ENCODE measurements at regions not wholly inside any gene's neighbourhood (a gene's known extent, or its start where the extent isn't known, plus 50 kb on each side); places are given as distances from the start of the nearest gene placed in this dataset.

DNA sequence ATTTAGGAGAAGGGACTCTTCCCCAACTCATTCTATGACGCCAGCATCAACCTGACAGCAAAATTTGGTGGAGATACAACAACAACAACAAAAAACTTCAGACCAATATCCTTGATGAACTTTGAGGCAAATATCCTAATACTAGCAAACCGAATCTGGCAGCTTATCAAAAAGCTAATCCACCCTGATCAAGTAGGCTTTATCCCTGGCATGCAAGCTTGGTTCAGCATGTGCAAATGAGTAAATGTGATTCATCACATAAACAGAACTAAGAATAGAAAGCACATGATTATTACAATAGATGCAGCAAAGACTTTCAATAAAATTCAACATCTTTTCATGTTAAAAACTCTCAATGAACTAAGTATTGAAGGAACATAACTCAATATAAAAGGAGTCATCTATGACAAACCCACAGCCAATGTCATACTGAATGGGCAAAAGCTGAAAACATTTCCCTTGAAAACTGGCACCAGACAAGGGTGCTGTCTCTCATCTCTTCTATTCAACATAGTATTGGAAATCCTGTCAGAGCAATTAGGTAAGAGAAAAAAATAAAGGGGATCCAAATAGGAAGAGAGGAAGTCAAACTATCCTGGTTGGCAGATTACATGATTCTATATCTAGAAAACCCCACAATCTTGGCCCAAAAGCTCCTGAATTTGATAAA is 233.3 kb downstream of the CCDC59 start:
- TF ChIP-seq ZFX (IDR thresholded peaks at IDR 0.05; ENCODE audit: borderline replicate concordance): no peak
- TF ChIP-seq, protein P1, sequence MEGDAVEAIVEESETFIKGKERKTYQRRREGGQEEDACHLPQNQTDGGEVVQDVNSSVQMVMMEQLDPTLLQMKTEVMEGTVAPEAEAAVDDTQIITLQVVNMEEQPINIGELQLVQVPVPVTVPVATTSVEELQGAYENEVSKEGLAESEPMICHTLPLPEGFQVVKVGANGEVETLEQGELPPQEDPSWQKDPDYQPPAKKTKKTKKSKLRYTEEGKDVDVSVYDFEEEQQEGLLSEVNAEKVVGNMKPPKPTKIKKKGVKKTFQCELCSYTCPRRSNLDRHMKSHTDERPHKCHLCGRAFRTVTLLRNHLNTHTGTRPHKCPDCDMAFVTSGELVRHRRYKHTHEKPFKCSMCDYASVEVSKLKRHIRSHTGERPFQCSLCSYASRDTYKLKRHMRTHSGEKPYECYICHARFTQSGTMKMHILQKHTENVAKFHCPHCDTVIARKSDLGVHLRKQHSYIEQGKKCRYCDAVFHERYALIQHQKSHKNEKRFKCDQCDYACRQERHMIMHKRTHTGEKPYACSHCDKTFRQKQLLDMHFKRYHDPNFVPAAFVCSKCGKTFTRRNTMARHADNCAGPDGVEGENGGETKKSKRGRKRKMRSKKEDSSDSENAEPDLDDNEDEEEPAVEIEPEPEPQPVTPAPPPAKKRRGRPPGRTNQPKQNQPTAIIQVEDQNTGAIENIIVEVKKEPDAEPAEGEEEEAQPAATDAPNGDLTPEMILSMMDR (IDR thresholded peaks at IDR 0.05): no peak
- H3K27ac ChIP-seq: no peak overlapping the region

DNA sequence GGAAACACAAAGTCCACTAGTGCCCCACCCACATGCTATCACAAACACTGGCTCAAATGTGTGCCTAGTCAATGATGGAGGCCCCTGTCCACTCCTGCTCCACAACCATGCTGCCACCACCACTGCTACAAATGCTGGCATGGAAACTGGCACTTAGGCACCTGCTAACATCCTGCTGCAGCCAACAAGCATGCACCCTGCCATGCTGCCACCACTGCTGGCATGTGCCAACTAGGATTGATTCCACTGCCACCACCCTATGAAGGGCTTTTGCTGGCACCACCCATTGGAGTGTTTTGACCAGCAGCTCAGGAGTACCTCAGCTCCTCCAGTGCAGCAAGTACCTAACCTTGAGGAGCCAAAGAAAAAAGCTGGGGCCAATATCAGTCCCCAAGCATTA is 236.6 kb downstream of the CCDC59 start:
- TF ChIP-seq ZFX (IDR thresholded peaks at IDR 0.05; ENCODE audit: borderline replicate concordance): no peak
- TF ChIP-seq, protein P1 (IDR thresholded peaks at IDR 0.05): no peak
- H3K27ac ChIP-seq: no peak overlapping the region

DNA sequence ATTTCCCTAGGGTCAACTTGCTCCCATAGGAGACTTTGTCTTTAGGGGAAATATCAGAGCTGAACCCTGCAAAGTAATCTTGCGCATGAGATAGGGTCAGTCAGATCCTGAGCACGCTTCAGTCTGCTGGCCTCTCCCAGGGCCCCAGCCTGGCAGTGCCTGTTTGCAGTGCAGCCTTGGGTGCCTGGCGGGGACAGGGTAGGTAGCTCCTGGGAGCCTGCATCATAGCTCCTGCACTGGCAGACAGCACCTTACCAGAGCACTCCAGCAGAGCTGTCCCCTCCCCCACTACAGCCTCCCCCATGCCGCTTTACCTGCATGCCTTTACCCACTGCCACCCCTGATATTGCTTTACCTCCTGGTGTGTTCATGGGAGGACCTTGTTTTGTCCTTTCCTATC is 237.3 kb downstream of the CCDC59 start:
- TF ChIP-seq, protein P1 (IDR thresholded peaks at IDR 0.05): no peak
- no peak for TF ChIP-seq ZFX (IDR thresholded peaks at IDR 0.05; ENCODE audit: borderline replicate concordance)

GRCh38 chr12:82109243-82109642 is 248.9 kb downstream of the CCDC59 start:
- no peak for TF ChIP-seq ZFX (IDR thresholded peaks at IDR 0.05; ENCODE audit: borderline replicate concordance)
- TF ChIP-seq, protein P1 (IDR thresholded peaks at IDR 0.05): no peak
- H3K27ac ChIP-seq: no peak overlapping the region

More for the DNA sequence above, 237.3 kb downstream of the CCDC59 start:
- no peak overlapping the region for H3K27ac ChIP-seq

DNA sequence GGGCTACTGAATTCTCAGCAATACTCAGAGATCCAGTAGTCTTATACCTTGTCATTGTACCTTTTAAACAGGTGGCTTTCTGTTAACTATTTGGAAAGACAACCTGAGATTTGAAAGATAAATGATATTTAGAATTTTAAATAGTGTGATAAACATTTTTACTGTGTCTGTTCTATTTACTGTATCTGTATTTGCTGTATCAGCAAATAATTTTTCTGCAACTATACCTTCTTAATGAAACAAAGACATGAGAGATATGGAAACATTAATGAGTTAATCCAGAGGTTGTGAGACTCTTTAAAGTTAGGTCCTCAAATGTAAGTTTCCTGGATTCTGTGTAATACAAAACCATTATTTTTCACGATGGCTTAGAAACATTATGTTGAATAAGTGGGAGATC is 249.6 kb downstream of the CCDC59 start:
- no peak overlapping the region for H3K27ac ChIP-seq
- TF ChIP-seq ZFX (IDR thresholded peaks at IDR 0.05; ENCODE audit: borderline replicate concordance): no peak
- TF ChIP-seq, protein P1 (IDR thresholded peaks at IDR 0.05): no peak

GRCh38 chr12:82099216-82099615 is 259.0 kb downstream of the CCDC59 start:
- H3K27ac ChIP-seq: no peak overlapping the region
- TF ChIP-seq, protein P1 (IDR thresholded peaks at IDR 0.05): no peak
- no peak for TF ChIP-seq ZFX (IDR thresholded peaks at IDR 0.05; ENCODE audit: borderline replicate concordance)

DNA sequence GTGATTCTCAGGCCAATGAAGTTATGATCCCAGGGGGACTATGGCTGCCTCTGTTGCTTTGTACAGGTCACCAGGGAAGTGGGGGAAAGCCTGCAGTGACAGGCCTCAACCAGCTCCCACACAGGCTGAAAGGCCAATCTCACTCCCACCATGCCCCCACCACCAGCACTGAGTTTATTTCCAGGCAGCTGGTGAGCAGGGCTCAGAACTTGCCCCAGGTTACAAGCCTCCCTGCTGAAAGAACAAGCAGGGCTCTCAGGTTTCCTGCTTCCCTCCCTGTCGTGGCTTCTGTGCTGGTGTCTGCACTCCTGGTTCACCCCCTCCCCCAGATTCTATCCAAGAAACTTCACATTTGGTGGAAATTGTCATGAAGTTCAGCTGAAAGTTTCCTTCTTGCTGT is 260.3 kb downstream of the CCDC59 start:
- H3K27ac ChIP-seq: no peak overlapping the region
- TF ChIP-seq, protein P1 (IDR thresholded peaks at IDR 0.05): no peak
- TF ChIP-seq ZFX (IDR thresholded peaks at IDR 0.05; ENCODE audit: borderline replicate concordance): no peak

Data from 22Rv1 (cell line).